ENCODE measurements at regions not wholly inside any gene's neighbourhood (a gene's known extent, or its start where the extent isn't known, plus 50 kb on each side); places are given as distances from the start of the nearest gene placed in this dataset.

DNA sequence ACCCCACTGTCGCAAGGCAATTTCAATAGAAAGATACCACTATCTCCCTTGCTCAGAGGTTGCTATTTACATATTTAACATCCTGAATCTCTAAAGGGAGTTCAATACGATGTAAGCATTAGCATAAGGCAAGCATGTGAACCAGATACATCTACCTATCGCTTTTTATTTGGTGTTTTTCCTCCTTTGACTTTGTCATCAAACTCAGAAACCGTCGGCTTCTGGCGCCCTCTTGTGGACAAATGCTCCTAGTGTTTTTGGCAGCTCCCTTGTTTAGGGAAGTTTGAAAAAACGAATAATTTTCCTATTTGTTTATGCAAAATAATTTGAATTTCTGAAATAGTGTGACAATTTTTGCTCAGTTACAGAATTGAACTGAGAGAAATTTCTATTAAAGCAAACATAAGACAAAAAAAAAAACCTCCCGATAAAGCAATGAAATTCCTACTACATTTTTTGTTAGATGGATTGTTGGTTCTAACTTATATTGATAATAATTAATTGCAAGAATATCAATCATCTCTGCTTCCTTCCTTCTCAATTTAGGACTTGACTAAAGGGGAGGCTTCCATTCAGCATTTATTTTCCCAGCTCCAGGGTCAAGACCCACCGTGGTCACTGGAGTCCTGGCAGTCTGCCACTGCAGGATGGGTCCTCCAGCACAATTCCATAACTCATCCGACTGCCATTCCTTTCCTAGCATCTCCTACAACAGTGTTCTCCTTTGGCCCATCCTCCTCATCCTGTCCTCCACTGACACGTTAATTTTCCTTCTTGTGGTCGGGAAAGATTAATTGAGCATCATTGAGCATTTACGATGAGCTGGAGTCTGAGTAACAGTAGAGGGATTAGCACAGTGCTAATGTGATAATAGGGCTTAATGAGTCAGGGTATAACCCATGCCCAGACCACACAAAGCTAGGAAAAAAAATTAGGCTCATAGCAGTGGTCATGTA, 131.8 kb upstream of the CHD1 start:
- Histone ChIP-seq H3K4me3 (replicated peaks in 1 of 2; ENCODE audit: low read depth in 1 of 2, low read length in 2 of 2) (no peak overlapping the region), H3K27ac (ENCODE audit: low read depth, low read length) (no peak overlapping the region), H3K27me3 (ENCODE audit: insufficient read depth, low read length) (no peaks in the 10 kb centered on the region), H3K9me2 (ENCODE audit: insufficient read depth) (no peaks in the 10 kb centered on the region), H4K20me1 (ENCODE audit: insufficient read depth) (no peaks in the 10 kb centered on the region), H3K9me3 (ENCODE audit: control insufficient read depth in 1 of 2, insufficient read depth in 1 of 2, low read depth in 1 of 2, low read length in 2 of 2) (no peaks in the 10 kb centered on the region), H2AFZ (ENCODE audit: low read depth, low read length, poor library complexity, severe bottlenecking) (peak overlapping the region; percentile 93), H3K36me3 (ENCODE audit: control insufficient read depth in 1 of 2, insufficient read depth in 2 of 2, low read length in 2 of 2) (no peaks in the 10 kb centered on the region), H3K4me2 (ENCODE audit: low read length) (peak overlapping the region; percentile 49), H3K9ac (ENCODE audit: low read length) (no peak overlapping the region), H3K4me1 (ENCODE audit: control insufficient read depth in 1 of 2, insufficient read depth in 2 of 2, low read length in 2 of 2) (peaks cover 0 to 5% of the 10 kb centered on the region in 2 experiments; a peak in 1 of 4 replicates), H3K79me2 (ENCODE audit: insufficient read depth, low read length) (no peaks in the 10 kb centered on the region)
- DNase-seq (ENCODE audit: low read depth, low spot score), result peak; percentile 62
- ATAC-seq, result peak; percentile 82
- ChIA-PET RAD21 (ENCODE audit: low non-redundant PET in 1 of 2, low total read pairs in 2 of 2, uncharacterized antibody in 2 of 2, unreplicated experiment in 2 of 2) (interaction anchor here in 1 of 2 experiments (0.7 kb wide), 1 partner anchor 240 kb away, joined by 4 read pairs; no protein-coding TSS in a partner anchor), POLR2A (no interaction called here), CTCF (interaction anchor here (0.9 to 1.7 kb wide), 6 partner anchors 9 to 153 kb away, joined by 3 to 10 read pairs (median 6); no protein-coding TSS in a partner anchor)
- intact Hi-C loops (cut with micrococcal nuclease), result loop anchor here (1.0 kb wide), 1 partner anchor 154 kb away; no protein-coding TSS in a partner anchor
- peak; percentile 87 for TF ChIP-seq RAD21 (IDR thresholded peaks at IDR 0.05; ENCODE audit: low read depth)
- no peak for TF ChIP-seq FOSL1 (IDR thresholded peaks at IDR 0.05; ENCODE audit: low read depth)
- TF ChIP-seq, protein P1, sequence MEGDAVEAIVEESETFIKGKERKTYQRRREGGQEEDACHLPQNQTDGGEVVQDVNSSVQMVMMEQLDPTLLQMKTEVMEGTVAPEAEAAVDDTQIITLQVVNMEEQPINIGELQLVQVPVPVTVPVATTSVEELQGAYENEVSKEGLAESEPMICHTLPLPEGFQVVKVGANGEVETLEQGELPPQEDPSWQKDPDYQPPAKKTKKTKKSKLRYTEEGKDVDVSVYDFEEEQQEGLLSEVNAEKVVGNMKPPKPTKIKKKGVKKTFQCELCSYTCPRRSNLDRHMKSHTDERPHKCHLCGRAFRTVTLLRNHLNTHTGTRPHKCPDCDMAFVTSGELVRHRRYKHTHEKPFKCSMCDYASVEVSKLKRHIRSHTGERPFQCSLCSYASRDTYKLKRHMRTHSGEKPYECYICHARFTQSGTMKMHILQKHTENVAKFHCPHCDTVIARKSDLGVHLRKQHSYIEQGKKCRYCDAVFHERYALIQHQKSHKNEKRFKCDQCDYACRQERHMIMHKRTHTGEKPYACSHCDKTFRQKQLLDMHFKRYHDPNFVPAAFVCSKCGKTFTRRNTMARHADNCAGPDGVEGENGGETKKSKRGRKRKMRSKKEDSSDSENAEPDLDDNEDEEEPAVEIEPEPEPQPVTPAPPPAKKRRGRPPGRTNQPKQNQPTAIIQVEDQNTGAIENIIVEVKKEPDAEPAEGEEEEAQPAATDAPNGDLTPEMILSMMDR (IDR thresholded peaks at IDR 0.05 in 2 of 3, conservative IDR thresholded peaks at IDR 0.05 in 1 of 3; ENCODE audit: borderline replicate concordance in 1 of 3, insufficient read depth in 1 of 3, low read depth in 2 of 3, low read length in 2 of 3), result peak; percentile 61 to 95 (median 80); a peak in 5 of 6 replicates
- BruUV-seq (replicated peaks), result no TSS peak

DNA sequence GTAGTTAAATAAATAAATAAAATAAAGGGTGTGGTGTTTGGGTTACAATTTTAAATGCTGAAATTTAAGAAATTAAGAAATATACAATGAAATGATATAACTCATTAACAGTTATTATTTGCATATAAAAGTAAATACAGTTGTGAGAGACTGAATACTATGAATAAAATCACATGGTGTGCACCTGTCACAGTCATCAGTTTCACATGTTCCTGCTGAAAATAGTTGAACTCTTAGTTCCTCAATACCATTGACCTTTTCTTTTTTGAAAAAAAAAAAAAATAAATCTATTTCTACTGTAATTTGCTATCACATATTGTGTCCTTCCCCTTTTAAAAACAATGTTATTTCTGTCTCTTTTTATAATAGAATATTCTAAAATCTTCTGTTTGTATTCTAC, 130.9 kb upstream of the CHD1 start:
- no peak overlapping the region for H3K9ac ChIP-seq (ENCODE audit: low read length)
- intact Hi-C loops (cut with micrococcal nuclease), result loop anchor here (1.0 kb wide), 1 partner anchor 153 kb away; no protein-coding TSS in a partner anchor
- H4K20me1 ChIP-seq (ENCODE audit: insufficient read depth), result no peaks in the 10 kb centered on the region
- no peaks in the 10 kb centered on the region for H3K9me3 ChIP-seq (ENCODE audit: control insufficient read depth in 1 of 2, insufficient read depth in 1 of 2, low read depth in 1 of 2, low read length in 2 of 2)
- CTCF ChIA-PET, result interaction anchor here (1.1 to 1.7 kb wide), 3 partner anchors 9 to 152 kb away, joined by 3 to 10 read pairs (median 3); no protein-coding TSS in a partner anchor
- no peaks in the 10 kb centered on the region for H3K36me3 ChIP-seq (ENCODE audit: control insufficient read depth in 1 of 2, insufficient read depth in 2 of 2, low read length in 2 of 2)
- H3K4me1 ChIP-seq (ENCODE audit: control insufficient read depth in 1 of 2, insufficient read depth in 2 of 2, low read length in 2 of 2), result peaks cover 0 to 5% of the 10 kb centered on the region in 2 experiments; a peak in 1 of 4 replicates
- POLR2A ChIA-PET, result no interaction called here
- no TSS peak for BruUV-seq (replicated peaks)
- H2AFZ ChIP-seq (ENCODE audit: low read depth, low read length, poor library complexity, severe bottlenecking), result peak overlapping the region; percentile 64
- no peak overlapping the region for H3K4me3 ChIP-seq (replicated peaks in 1 of 2; ENCODE audit: low read depth in 1 of 2, low read length in 2 of 2)
- no peaks in the 10 kb centered on the region for H3K79me2 ChIP-seq (ENCODE audit: insufficient read depth, low read length)
- ATAC-seq, result no peak
- H3K27me3 ChIP-seq (ENCODE audit: insufficient read depth, low read length), result no peaks in the 10 kb centered on the region
- DNase-seq (ENCODE audit: low read depth, low spot score), result no peak
- H3K27ac ChIP-seq (ENCODE audit: low read depth, low read length), result no peak overlapping the region
- RAD21 ChIA-PET (ENCODE audit: low non-redundant PET in 1 of 2, low total read pairs in 2 of 2, uncharacterized antibody in 2 of 2, unreplicated experiment in 2 of 2), result no interaction called here
- peak overlapping the region; percentile 49; the same call in 1 of the 2 replicates for H3K4me2 ChIP-seq (ENCODE audit: low read length)
- no peaks in the 10 kb centered on the region for H3K9me2 ChIP-seq (ENCODE audit: insufficient read depth)
- no peak for TF ChIP-seq ZFX (IDR thresholded peaks at IDR 0.05)
- TF ChIP-seq SIN3A (IDR thresholded peaks at IDR 0.05; ENCODE audit: low read depth), result no peak
- no peak for TF ChIP-seq ZBTB33 (IDR thresholded peaks at IDR 0.05; ENCODE audit: extremely low read depth, insufficient replicate concordance, low read length)
- no peak for TF ChIP-seq TCF7L2 (IDR thresholded peaks at IDR 0.05; ENCODE audit: borderline replicate concordance, extremely low read depth, insufficient read depth, insufficient read length)
- no peak for TF ChIP-seq ZNF274 (IDR thresholded peaks at IDR 0.05; ENCODE audit: low read depth, low read length)
